ENCODE measurements at regions not wholly inside any gene's neighbourhood (a gene's known extent, or its start where the extent isn't known, plus 50 kb on each side); places are given as distances from the start of the nearest gene placed in this dataset.

GRCh38 chr9:38215465-38215864 is 146.4 kb upstream of the SHB start:
- no peak overlapping the region for H3K4me3 ChIP-seq
- no peak for ATAC-seq
- no peak overlapping the region for H3K27ac ChIP-seq
- intact Hi-C loops (cut with DNase I): no loop called here
- no peaks in the 10 kb centered on the region for H3K27me3 ChIP-seq
- H3K36me3 ChIP-seq: no peaks in the 10 kb centered on the region
- H3K9me3 ChIP-seq: no peaks in the 10 kb centered on the region
- H3K4me1 ChIP-seq: no peaks in the 10 kb centered on the region
- no peak for DNase-seq
- no peak for TF ChIP-seq CTCF (IDR thresholded peaks at IDR 0.05)

GRCh38 chr9:38214432-38214831 is 145.4 kb upstream of the SHB start:
- Histone ChIP-seq H3K27ac (no peak overlapping the region), H3K27me3 (no peaks in the 10 kb centered on the region), H3K4me3 (no peak overlapping the region), H3K4me1 (no peaks in the 10 kb centered on the region), H3K9me3 (no peaks in the 10 kb centered on the region), H3K36me3 (no peaks in the 10 kb centered on the region)
- DNase-seq (no peak), ATAC-seq (no peak)
- intact Hi-C loops (cut with DNase I): no loop called here
- no peak for TF ChIP-seq CTCF (IDR thresholded peaks at IDR 0.05)

GRCh38 chr9:38213631-38214299 is 144.7 kb upstream of the SHB start:
- no peak for ATAC-seq
- no peaks in the 10 kb centered on the region for H3K27me3 ChIP-seq
- H3K4me3 ChIP-seq: no peak overlapping the region
- H3K9me3 ChIP-seq: no peaks in the 10 kb centered on the region
- H3K27ac ChIP-seq: no peak overlapping the region
- H3K4me1 ChIP-seq: no peaks in the 10 kb centered on the region
- DNase-seq: no peak
- TF ChIP-seq CTCF (IDR thresholded peaks at IDR 0.05): no peak
- intact Hi-C loops (cut with DNase I): no loop called here
- H3K36me3 ChIP-seq: no peaks in the 10 kb centered on the region

GRCh38 chr9:38212016-38212415 is 143.0 kb upstream of the SHB start:
- Histone ChIP-seq H3K4me3 (no peak overlapping the region), H3K9me3 (peaks cover 0 to 6% of the 10 kb centered on the region in 2 donors), H3K4me1 (no peaks in the 10 kb centered on the region), H3K27me3 (no peaks in the 10 kb centered on the region), H3K36me3 (no peaks in the 10 kb centered on the region), H3K27ac (no peak overlapping the region)
- TF ChIP-seq CTCF (IDR thresholded peaks at IDR 0.05): no peak
- intact Hi-C loops (cut with DNase I): no loop called here
- no peak for DNase-seq
- ATAC-seq: no peak

GRCh38 chr9:38211002-38211401 is 142.0 kb upstream of the SHB start:
- Histone ChIP-seq H3K36me3 (no peaks in the 10 kb centered on the region), H3K27me3 (no peaks in the 10 kb centered on the region), H3K4me3 (no peak overlapping the region), H3K9me3 (peaks cover 0 to 6% of the 10 kb centered on the region in 2 donors), H3K27ac (no peak overlapping the region), H3K4me1 (no peaks in the 10 kb centered on the region)
- DNase-seq (no peak), ATAC-seq (no peak)
- no peak for TF ChIP-seq CTCF (IDR thresholded peaks at IDR 0.05)
- intact Hi-C loops (cut with DNase I): no loop called here

All from left lung (tissue), 4 donors.